GM19240 (cell line): ENCODE measurements at regions not wholly inside any gene's neighbourhood (a gene's known extent, or its start where the extent isn't known, plus 50 kb on each side); places are given as distances from the start of the nearest gene placed in this dataset.
"Not testable (repeated sequence)": the region's sequence is repeated elsewhere in the genome, so short reads cannot be mapped to it uniquely, and the experiment has no call there.

Source experiments
- DNase-seq: peaks from one replicate; pipeline ENCODE4 v3.0.0; 2011; ENCODE audit warnings: low spot score; ENCODE audit not compliant: insufficient read length

DNA sequence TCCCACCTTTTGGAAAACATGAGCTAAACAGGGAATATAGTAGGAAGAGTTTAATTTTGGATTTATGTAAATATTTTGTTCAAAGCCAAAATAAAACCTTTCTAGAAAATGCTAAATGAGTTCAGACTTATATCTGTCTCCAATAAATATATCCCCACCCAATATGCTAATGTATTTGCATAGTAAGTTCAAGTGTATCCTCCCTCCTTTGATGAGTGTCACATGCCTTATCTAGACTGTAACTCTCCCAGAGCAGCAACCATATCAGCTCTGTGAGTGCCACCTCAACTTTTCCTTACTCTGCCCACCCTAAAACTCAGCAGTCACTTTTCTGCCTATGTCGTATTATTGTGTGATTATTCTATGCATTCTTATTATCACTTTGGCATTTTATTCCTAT is 516.1 kb upstream of the NR3C2 start:
- DNase-seq, result no peak

DNA sequence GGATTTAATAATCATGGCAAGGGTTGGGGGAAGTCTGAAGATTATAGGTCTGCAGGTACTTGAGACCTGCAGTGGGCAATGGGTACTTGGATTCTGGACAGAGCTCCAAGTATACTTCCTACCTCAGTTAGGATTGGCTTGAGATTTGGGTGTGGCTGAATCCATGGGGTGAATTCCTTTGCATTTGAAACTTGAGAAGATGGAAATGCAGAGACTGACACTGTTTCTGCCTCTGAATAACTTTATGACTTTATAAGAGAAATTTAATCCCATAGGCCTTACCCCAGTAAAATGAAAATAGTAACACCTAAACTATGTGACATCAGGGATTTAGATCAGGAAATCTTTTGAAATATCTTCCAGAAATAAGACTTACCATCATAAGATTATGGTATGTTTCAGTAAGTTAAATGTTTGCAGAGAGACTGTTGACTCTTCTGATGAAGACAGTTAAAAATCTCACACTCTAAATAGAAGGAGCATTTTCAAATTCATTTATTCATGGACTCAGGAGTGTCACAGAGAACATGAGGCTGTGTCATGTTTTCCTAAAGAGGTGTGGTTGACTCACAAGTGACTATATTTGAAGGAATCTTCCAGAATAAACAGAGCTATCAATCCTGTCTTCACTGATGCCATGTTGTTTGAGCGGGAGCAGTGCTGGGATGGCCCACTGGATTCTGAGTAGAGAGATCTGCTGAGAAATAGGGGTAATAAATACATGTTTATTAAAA is 513.5 kb upstream of the NR3C2 start:
- DNase-seq, result no peak

DNA sequence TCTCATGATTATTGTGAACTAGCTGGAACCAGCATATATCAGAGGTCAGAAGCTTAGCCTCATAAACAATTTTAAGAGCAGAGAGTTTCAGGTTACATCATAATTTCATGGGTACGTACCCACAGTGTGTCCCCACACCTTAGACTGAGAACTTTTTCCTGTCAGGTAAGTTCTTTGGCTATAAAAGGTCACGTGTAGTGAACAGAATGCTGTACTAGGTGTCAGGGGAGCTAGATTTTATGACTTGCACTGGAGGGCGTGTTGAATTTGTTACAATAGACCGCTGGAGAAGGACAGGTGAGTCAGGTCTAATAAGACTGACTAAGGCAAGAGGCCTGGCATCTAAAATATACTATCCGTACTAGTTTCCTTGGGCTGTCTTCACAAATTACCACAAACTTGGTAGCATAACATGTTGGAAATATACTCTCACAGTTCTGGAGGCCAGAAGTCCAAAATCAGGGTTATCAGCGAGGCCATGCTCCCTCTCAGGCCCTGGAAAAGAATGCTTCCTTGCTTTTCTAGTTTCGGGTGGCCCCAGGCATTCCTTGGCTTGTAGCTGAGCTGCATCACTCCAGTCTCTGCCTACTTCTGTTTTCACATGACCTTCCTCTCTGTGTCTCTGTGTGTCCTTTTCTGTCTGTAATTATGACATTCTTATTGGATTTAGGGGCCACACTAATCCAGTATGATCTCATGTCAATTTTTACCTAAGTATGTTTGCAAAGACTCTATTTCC is 512.0 kb upstream of the NR3C2 start:
- DNase-seq, result no peak

DNA sequence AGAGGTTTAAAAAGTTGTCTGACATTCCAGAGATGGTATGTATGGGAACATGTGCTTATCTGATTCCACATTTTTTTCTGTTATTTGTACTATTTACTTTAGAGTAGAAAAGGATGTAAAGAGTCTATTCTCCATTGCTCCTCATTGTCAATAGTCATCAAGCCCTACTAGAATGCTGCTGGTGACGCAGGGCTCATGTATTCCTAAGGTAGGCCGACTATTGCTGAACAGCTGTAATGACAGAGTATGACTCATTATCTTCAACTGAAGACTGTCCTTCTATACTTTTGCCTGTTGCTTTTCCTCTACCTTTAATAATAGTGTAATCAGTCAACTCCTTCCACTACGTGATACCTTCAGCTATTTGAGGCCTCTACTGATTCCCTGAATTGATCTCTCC is 509.1 kb upstream of the NR3C2 start:
- DNase-seq, result no peak

DNA sequence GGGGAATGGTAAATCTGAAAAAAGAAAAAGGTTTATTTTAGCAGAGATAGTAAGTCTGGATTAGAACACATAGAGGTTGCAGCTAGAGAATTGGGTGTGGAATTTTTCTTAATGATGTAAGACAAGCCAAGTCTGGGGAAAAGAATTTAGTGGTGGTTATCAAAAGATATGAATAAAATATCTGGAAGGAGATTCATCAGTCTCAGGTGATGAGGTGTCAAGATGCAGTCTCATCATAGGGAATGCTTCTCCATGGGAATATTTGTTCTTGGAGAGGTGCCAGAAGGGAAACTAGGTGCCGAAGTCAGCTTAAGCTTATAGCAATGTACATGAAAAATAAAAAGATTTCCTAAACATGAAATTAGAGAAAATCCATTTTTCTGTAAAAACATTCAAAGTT is 504.1 kb upstream of the NR3C2 start:
- no peak for DNase-seq

DNA sequence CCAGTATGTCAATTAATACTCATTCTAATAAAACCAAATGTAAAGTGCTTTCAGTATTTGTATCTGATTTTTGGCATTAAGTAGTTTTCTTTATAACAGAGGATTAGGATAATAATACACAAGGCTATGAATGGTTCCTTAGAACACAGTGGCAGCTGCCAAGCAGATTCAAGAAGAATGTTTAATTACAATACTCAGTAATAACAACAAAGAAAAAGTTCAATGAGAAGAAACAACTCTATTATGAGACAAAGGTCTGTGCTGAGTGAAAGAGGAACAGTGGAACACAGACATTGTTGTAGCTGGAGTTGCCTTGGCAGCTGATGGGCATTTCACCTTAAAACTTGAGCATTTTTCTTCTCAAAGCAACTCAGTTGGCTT is 502.6 kb upstream of the NR3C2 start:
- DNase-seq, result no peak

DNA sequence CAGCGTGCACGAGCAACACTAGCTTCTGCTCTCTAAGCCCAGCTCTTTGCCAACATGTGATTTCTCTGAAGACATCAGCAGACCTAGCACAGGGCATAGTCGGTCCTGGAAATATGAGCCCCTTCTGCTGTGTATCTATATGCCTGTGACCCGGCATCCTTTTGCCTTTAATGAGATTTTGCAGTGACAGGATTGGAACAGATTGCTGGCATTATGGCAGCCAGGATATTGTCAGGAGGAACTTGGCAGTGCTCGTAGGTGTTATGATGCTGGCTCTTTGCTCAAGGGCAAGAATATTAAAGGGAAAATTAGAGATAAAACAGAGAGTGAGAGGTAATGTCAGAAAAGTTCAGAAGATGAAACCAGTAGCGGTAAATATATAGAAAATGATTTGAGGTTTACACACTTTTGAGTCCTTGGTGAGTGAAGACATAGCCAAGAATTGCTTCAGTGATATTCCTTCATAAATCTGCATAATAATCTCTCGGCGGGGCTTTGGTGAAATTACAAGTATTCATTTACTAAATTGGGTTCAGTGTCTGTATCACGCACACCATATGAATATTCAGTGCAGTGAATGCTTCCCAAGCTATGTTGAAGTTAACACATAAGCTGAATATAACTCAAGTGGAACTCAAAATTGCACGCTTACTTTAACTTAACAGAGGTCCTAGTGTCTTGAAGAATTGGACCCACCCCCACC is 502.1 kb upstream of the NR3C2 start:
- DNase-seq, result no peak

DNA sequence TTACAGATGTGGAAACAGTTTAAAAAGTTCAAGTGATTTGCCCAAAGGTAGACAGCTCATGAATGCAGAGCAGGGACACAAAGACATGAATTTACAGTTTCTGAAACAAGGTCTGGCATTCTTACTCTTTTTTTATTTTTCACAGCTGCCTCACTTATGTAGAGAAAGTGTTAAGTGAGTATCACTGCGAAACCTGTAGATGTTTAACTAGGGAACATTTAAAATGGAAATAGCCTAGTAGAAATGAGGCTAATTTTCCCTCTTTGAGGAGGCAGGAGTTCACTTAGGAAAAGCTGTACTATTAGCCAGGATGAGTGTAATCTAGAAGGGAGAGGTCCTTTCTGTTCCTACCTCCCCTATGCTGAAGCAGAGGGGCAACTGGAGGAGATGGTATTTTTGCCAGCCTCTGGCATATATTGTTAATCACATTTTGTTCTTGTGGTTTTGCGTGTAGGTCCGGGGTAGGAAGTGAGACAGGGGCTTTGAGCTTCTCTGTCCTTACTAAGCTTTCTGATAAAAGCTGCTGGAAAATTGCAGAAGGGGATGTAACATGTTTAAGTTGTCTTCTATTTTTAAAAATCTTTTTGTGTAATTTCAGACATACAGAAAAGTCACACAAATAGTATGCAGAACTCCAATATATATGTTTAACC is 492.8 kb upstream of the NR3C2 start:
- no peak for DNase-seq

DNA sequence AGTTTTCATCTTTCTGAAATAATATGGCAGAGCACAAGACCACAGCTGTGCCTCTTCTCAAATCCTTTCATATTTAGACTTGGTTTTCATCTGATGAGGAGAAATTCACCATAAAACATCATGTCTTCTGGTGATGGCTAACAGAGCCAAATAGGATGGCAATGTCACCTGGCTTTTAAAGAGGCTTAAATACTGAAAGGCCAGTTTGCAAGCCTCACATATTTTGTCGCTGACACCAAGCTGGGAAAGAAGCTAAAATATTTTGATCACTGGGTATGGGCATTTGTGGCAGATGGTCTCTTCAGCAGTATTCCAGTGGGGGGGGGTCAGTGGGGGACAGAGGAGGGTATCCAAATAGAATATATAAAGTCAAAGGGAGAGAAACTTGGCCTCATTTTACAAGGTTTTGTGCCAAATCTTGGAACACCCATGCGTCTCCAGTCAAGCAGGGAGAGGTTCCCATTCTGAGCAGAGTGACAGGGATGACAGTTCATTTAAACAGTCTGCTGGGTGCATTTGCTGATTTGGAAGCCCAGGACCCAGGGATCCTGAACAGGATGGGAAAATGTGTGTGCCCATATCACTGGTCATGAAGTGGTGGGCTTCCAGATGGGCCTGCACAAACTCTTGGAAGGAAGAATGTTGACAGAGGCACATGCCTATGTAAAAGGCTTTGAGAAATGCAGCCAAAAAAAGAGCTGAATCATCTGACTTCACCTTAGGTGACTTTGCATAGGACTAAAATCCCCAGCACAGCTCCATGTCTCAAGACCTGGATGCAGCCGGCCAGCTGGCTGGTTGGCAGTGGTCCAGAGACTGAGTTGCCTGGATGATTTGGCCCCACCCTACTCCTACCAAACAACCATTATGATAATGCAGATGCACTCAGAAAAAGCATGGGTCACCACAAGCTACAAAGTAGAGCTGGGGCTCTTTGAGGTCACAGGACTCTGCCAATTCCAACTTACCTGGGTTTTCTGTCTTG is 484.4 kb upstream of the NR3C2 start:
- DNase-seq, result no peak

DNA sequence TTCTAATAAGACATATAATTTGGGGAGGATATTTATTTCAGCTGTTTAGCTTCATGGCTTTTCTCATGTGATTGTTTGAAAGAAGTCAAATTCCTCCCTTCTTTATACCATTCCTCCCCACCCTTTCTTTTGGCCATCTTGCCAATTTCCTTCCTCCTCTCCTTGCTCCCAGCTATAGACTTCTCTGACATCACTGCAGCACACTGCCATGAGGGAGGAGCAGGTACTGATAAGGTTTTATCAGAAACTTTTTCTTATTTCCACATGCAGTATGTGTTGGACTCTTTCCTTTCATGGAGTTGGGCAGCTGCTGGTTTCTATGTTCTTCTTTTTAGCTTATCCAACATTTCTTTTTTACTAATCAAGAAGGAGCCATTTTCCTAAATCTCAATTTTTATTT is 481.7 kb upstream of the NR3C2 start:
- DNase-seq, result no peak

DNA sequence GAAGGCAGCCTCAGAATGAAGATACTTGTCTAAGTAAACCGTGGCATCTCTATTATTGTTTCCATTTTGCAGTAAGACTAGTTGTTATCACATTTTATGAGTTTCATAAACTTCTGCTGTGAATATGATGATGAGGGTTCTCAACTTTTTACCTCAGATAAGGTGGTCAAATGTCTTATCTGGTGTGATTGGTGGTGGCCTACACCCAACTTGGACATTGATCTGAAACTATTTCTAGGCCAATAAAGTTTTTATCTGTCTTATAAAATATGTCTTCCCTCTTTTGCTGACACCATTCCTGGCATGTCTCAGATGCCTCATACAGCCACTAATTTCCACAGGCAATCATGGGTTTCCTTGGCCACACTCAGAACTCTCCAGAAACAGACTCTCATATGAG is 480.3 kb upstream of the NR3C2 start:
- no peak for DNase-seq

DNA sequence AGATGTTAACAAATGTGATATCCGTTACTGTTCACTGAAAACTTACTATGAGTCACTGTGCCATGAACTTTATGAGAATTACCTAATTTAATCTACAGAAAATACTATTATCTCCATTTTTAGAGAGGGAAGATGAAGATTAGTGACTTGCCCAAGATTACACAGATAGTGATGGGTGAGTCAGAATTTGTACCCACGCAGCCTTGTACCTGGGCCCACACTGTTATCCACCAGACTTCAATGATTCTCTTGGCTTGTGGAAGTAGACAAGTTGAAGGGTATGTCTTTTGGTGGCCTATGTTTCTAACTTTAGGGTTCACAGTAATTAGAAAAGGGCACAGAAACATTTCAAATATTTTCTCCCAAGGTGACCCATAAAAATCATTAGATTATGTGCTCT is 472.5 kb upstream of the NR3C2 start:
- DNase-seq, result no peak

DNA sequence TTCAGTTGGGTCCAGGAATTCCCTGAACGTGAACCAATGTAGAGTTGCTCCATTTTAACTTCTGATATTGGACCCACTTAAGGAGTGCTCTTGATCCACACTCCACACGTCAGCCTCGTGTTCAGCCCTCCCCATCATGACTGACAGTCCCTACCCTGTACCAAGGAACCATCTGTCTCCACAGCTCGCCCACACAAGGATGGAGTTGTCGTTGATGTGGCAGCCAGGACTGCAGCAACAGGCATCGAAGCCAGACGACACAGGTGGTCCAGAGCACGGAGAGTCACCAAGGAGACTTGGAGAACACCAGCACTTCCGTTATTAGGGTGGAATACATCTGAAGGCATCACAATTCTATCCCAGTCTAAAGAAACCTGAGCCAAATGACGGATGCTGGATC is 472.1 kb upstream of the NR3C2 start:
- DNase-seq, result no peak

DNA sequence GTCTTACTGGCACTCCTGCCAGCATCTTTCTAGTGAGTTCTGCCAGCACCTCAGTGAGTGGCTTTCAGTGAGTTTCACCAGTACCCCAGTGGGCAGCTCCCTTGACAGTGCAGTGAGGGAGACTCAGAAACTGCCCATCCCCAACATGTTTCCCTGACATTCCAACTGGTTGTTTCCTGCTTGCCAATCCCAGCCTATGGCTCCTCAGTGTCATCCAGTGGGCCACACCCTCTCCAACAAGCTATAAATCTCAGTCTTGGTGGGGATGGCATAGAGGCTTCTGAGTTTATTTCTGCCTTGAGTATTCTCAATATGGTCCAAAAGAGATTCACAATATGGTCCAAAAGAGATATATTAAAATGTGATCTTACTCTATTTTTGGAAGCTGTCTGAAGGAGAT is 461.2 kb upstream of the NR3C2 start:
- no peak for DNase-seq

DNA sequence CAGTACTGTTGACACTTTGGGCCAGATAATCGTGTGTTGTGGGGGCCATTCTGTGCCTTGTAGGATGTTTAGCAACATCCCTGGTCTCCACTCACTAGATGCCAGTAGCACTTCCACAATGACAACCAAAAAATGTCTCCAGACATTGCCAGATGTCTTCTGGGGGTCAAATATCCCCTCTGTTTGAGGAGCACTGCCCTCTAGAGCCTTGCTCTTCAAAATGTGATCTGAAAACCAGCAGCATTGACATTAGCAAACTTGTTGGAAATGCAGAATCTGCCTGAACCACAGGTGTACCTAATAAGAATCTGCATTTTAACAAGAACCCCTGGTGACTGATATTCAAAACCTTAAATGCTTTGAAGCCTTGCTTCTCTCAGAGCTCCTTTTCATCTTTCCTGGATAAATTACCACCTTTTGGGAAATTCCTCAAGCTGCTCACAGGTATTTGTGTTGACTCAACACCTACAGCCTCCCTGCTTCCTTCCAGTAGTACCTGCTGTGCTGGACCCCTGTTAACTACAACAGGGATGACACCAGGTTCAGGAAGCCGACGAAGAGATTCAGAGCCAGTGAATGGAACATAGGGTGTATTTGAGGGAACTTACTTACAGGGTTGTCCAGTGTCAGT is 459.0 kb upstream of the NR3C2 start:
- no peak for DNase-seq

DNA sequence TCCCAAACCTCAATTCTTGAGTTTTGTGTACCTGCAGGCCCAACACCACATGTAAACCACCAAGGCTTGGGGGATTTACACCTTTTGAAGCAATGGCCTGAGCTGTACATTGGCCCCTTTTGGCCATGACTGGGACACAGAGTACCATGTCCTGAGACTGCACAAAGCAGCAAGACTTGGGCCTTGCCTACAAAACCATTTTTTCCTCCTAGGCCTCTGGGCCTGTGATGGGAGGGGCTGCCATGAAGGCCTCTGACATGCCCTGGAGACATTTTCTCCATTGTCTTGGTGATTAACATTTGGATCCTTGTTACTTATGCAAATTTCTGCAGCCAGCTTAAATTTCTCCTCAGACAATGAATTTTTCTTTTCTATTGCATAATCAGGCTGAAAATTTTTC is 455.9 kb upstream of the NR3C2 start:
- DNase-seq, result not testable (repeated sequence)

DNA sequence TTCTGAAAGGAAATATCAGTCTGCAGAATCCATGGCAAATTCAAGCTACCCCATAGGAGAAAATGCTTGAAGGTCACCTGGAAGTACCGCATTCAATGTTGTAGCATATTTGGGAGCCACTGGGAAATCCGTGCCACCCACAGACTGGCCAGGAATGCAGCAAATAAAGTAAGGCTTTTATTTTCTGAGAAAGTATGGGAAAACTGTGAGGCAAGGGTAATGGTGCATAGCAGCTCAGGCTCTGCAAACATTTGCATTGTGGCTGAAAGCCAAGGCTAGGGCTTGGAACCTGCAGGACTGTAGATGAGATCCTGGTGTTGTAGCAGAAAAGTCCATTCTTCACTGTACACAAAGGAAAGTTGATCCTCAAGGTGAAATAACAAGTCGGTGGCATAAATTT is 450.9 kb upstream of the NR3C2 start:
- DNase-seq, result no peak

DNA sequence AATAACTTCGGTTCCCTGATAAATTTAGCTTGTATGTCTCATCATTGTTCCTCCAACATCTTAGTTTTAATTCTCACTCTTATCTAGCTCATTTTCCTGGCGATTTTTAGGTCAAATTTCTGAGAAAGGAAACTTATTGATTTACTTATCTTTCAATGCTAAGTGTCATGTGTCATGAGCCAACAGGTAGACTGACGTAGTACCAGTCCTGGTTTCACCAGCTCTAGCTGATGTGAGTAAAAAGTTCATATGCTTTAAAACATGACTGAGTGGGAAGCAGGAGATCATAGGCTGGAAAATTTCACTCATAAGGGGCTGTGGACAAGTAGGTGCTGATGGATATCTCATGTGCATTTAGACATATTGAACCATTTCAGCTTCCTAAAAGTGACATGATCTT is 441.7 kb upstream of the NR3C2 start:
- no peak for DNase-seq

DNA sequence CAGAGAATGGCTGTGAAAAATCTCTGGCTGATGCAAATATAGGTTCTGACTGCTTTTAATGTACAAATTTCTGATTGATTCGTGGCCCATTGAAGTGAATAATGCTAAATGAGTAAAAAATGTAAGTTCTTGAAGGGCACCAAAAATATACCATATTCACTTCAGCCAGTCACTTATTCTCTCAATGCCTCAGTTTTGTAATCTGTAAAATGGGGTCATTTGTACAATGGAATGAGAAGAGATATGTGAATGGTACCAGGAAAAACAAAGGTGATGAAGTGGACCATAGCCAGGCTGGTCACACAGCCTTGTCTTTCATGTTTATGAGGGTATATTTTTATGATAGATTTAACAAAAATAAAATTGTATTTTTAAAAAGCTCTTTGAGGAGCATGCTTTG is 441.2 kb upstream of the NR3C2 start:
- DNase-seq, result no peak

DNA sequence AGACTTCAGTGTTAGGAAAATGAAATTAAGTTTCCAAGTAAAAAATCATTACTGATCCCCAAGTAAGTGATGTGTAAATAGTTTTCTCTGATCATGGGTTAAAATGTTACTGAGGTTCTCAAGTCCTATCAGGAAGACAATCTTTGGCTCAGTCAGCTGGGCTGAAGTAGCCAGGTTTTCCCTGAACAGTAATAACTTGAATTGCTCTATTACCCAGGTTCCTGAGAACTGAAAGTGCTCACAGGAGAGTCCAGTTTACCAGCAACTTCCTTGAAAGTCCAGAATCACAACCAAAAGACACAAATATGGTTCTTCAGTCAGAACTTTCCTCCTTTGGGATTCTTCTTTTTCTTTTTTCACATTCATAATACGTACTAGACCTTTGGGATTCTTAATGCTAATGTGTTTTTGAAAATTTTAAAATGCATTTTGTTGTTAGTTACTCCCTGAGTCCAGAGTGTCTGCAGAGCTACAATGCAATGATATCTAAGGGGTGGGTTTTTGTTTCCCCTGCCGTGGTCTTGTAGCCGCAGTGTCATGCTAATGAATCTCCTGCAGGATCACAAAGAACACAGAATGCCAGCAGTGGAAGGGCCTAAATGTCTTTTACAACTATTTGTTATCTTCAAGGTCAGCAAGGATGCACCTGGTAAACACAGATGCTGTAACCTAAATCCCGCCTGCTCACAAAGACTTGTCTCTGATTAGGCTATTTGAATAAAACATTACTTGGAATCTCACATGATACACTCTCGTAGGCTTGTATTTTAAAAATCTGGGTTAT is 439.8 kb upstream of the NR3C2 start:
- DNase-seq, result no peak
